ENCODE measurements at regions not wholly inside any gene's neighbourhood (a gene's known extent, or its start where the extent isn't known, plus 50 kb on each side); places are given as distances from the start of the nearest gene placed in this dataset.

DNA sequence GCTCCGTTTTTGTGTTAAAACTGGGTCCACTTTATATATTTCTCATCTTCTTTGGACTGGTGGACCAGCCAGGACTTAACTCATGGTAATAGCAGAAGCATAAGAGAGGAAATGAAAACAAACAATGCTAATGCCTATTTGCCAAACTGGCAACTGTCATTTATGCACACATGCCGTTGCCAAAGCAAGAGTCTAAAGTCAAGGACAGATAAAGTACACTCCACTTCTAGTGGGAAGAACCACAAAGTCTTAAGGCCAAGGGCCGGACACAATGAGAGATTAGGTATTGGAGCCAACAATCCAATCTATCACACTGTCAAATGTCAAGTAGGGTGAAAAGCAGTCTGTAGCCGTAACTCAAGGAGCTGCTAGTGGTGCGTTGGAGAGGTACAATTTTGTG lies 157.7 kb downstream of the LYPLAL1 start:
- H3F3A ChIP-seq (ENCODE audit: low read depth) = no peaks in the 10 kb centered on the region
- no peak overlapping the region for H3K9ac ChIP-seq (ENCODE audit: low read depth, low read length, poor library complexity, severe bottlenecking)
- no peak overlapping the region for H3K4me3 ChIP-seq (ENCODE audit: low read length, poor library complexity, severe bottlenecking)
- no peaks in the 10 kb centered on the region for H3K4me1 ChIP-seq (ENCODE audit: insufficient read depth, low read length, poor library complexity, severe bottlenecking)
- no peaks in the 10 kb centered on the region for H4K20me1 ChIP-seq (ENCODE audit: insufficient read depth, low read length, poor library complexity, severe bottlenecking)
- no peaks in the 10 kb centered on the region for H3K36me3 ChIP-seq (ENCODE audit: insufficient read depth, low read length)
- no peaks in the 10 kb centered on the region for H3K9me3 ChIP-seq (ENCODE audit: insufficient read depth, low read depth, low read length)
- no peaks in the 10 kb centered on the region for H3K9me2 ChIP-seq (replicated peaks; ENCODE audit: low read depth, low read length)
- H3K4me2 ChIP-seq (ENCODE audit: low read depth, low read length, poor library complexity, severe bottlenecking) = no peak overlapping the region
- H3K79me2 ChIP-seq (ENCODE audit: insufficient read depth, low read length) = no peaks in the 10 kb centered on the region
- no peaks in the 10 kb centered on the region for H3K27me3 ChIP-seq (ENCODE audit: insufficient read depth, low read length, poor library complexity, severe bottlenecking)
- TF ChIP-seq, protein P1, sequence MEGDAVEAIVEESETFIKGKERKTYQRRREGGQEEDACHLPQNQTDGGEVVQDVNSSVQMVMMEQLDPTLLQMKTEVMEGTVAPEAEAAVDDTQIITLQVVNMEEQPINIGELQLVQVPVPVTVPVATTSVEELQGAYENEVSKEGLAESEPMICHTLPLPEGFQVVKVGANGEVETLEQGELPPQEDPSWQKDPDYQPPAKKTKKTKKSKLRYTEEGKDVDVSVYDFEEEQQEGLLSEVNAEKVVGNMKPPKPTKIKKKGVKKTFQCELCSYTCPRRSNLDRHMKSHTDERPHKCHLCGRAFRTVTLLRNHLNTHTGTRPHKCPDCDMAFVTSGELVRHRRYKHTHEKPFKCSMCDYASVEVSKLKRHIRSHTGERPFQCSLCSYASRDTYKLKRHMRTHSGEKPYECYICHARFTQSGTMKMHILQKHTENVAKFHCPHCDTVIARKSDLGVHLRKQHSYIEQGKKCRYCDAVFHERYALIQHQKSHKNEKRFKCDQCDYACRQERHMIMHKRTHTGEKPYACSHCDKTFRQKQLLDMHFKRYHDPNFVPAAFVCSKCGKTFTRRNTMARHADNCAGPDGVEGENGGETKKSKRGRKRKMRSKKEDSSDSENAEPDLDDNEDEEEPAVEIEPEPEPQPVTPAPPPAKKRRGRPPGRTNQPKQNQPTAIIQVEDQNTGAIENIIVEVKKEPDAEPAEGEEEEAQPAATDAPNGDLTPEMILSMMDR (conservative IDR thresholded peaks at IDR 0.05; ENCODE audit: low read length) = no peak
- no peak for TF ChIP-seq EZH2phosphoT487 (IDR thresholded peaks at IDR 0.05; ENCODE audit: borderline replicate concordance)
- no peak overlapping the region for H2AFZ ChIP-seq (ENCODE audit: low read length)

- H3F3A ChIP-seq (ENCODE audit: low read depth) = no peaks in the 10 kb centered on the region
- H3K9me2 ChIP-seq (replicated peaks; ENCODE audit: low read depth, low read length) = no peaks in the 10 kb centered on the region
- TF ChIP-seq, protein P1 (conservative IDR thresholded peaks at IDR 0.05; ENCODE audit: low read length) = no peak
- no peak for TF ChIP-seq EZH2phosphoT487 (IDR thresholded peaks at IDR 0.05; ENCODE audit: borderline replicate concordance)
These were observed 157.0 kb downstream of the LYPLAL1 start for GRCh38 chr1:219330669-219331068.

DNA sequence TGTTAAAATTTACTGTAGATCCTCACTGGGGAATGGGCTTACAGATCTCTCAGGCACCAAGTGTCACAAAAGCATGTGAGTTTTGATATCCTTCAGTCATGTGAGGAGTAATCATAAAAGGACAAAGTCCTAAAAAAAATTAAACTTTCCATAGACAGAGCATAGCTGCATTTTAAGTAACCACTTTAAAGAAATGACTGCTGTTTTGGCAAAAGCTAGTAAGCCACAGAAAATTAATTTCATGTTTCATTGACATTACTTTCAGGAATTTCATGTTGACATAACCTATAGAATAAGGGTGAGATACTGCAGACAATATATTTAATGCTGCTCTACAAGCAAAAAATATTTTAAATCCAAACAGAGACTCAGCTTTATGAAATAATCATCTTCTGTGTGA lies 156.3 kb downstream of the LYPLAL1 start:
- Histone ChIP-seq H2AFZ (ENCODE audit: low read length) (no peak overlapping the region), H3K4me3 (ENCODE audit: low read length, poor library complexity, severe bottlenecking) (no peak overlapping the region), H3K4me2 (ENCODE audit: low read depth, low read length, poor library complexity, severe bottlenecking) (no peak overlapping the region), H3F3A (ENCODE audit: low read depth) (no peaks in the 10 kb centered on the region), H3K4me1 (ENCODE audit: insufficient read depth, low read length, poor library complexity, severe bottlenecking) (no peaks in the 10 kb centered on the region), H3K9me3 (ENCODE audit: insufficient read depth, low read depth, low read length) (no peaks in the 10 kb centered on the region), H3K36me3 (ENCODE audit: insufficient read depth, low read length) (no peaks in the 10 kb centered on the region), H3K9ac (ENCODE audit: low read depth, low read length, poor library complexity, severe bottlenecking) (no peak overlapping the region), H3K9me2 (replicated peaks; ENCODE audit: low read depth, low read length) (no peaks in the 10 kb centered on the region), H3K79me2 (ENCODE audit: insufficient read depth, low read length) (no peaks in the 10 kb centered on the region), H3K27me3 (ENCODE audit: insufficient read depth, low read length, poor library complexity, severe bottlenecking) (no peaks in the 10 kb centered on the region), H4K20me1 (ENCODE audit: insufficient read depth, low read length, poor library complexity, severe bottlenecking) (no peaks in the 10 kb centered on the region)
- no peak for TF ChIP-seq EZH2phosphoT487 (IDR thresholded peaks at IDR 0.05; ENCODE audit: borderline replicate concordance)
- TF ChIP-seq, protein P1 (conservative IDR thresholded peaks at IDR 0.05; ENCODE audit: low read length) = no peak

More at GRCh38 chr1:219330669-219331068, 157.0 kb downstream of the LYPLAL1 start:
- no peaks in the 10 kb centered on the region for H4K20me1 ChIP-seq (ENCODE audit: insufficient read depth, low read length, poor library complexity, severe bottlenecking)
- no peaks in the 10 kb centered on the region for H3K36me3 ChIP-seq (ENCODE audit: insufficient read depth, low read length)
- no peak overlapping the region for H3K4me3 ChIP-seq (ENCODE audit: low read length, poor library complexity, severe bottlenecking)
- H3K4me1 ChIP-seq (ENCODE audit: insufficient read depth, low read length, poor library complexity, severe bottlenecking) = no peaks in the 10 kb centered on the region
- H3K4me2 ChIP-seq (ENCODE audit: low read depth, low read length, poor library complexity, severe bottlenecking) = no peak overlapping the region
- no peak overlapping the region for H2AFZ ChIP-seq (ENCODE audit: low read length)
- H3K79me2 ChIP-seq (ENCODE audit: insufficient read depth, low read length) = no peaks in the 10 kb centered on the region
- H3K9ac ChIP-seq (ENCODE audit: low read depth, low read length, poor library complexity, severe bottlenecking) = no peak overlapping the region
- H3K27me3 ChIP-seq (ENCODE audit: insufficient read depth, low read length, poor library complexity, severe bottlenecking) = no peaks in the 10 kb centered on the region
- no peaks in the 10 kb centered on the region for H3K9me3 ChIP-seq (ENCODE audit: insufficient read depth, low read depth, low read length)
